NCI-H1930 (cell line): ENCODE measurements at regions not wholly inside any gene's neighbourhood (a gene's known extent, or its start where the extent isn't known, plus 50 kb on each side); places are given as distances from the start of the nearest gene placed in this dataset.
A peak's percentile ranks its signal among the peaks of the same experiment; 100 is the strongest.

ENCODE experiments used
- DNase-seq, 2 experiments: peaks; one replicate each; lab custom pipeline; 2025; lab: John Stamatoyannopoulos, UW

- no peak for DNase-seq
These were observed 401.2 kb upstream of the BTBD3 start for GRCh38 chr20:11516448-11516847.

- no peak for DNase-seq
These were observed 397.1 kb upstream of the BTBD3 start for GRCh38 chr20:11520596-11520995.

- DNase-seq = no peak
These were observed 396.0 kb upstream of the BTBD3 start for GRCh38 chr20:11521476-11522365.

GRCh38 chr20:11522366-11522741 lies 395.3 kb upstream of the BTBD3 start:
- no peak for DNase-seq

- no peak for DNase-seq
These were observed 388.6 kb upstream of the BTBD3 start for GRCh38 chr20:11529047-11529446.

GRCh38 chr20:11537032-11537431 lies 380.7 kb upstream of the BTBD3 start:
- DNase-seq = no peak

- no peak for DNase-seq
These were observed 378.2 kb upstream of the BTBD3 start for GRCh38 chr20:11539450-11539849.

GRCh38 chr20:11540558-11540957 lies 377.1 kb upstream of the BTBD3 start:
- no peak for DNase-seq

- no peak for DNase-seq
These were observed 375.0 kb upstream of the BTBD3 start for GRCh38 chr20:11542645-11543044.

GRCh38 chr20:11544029-11544678 lies 373.5 kb upstream of the BTBD3 start:
- DNase-seq = peak; percentile 47 to 68

- DNase-seq = no peak
These were observed 370.8 kb upstream of the BTBD3 start for GRCh38 chr20:11546939-11547338.

- DNase-seq = no peak
These were observed 368.3 kb upstream of the BTBD3 start for GRCh38 chr20:11549172-11550103.

GRCh38 chr20:11550657-11551338 lies 366.9 kb upstream of the BTBD3 start:
- no peak for DNase-seq

- no peak for DNase-seq
These were observed 366.2 kb upstream of the BTBD3 start for GRCh38 chr20:11551479-11551878.

- no peak for DNase-seq
These were observed 364.1 kb upstream of the BTBD3 start for GRCh38 chr20:11553603-11554002.

- no peak for DNase-seq
These were observed 362.2 kb upstream of the BTBD3 start for GRCh38 chr20:11555510-11555909.

GRCh38 chr20:11556410-11556809 lies 361.3 kb upstream of the BTBD3 start:
- DNase-seq = no peak

- no peak for DNase-seq
These were observed 353.2 kb upstream of the BTBD3 start for GRCh38 chr20:11564491-11564890.

- no peak for DNase-seq
These were observed 348.5 kb upstream of the BTBD3 start for GRCh38 chr20:11569163-11569562.

GRCh38 chr20:11573507-11573906 lies 344.2 kb upstream of the BTBD3 start:
- DNase-seq = no peak

GRCh38 chr20:11581271-11581670 lies 336.4 kb upstream of the BTBD3 start:
- no peak for DNase-seq

GRCh38 chr20:11582060-11582459 lies 335.6 kb upstream of the BTBD3 start:
- no peak for DNase-seq
